GM12875 (cell line): ENCODE measurements at regions not wholly inside any gene's neighbourhood (a gene's known extent, or its start where the extent isn't known, plus 50 kb on each side); places are given as distances from the start of the nearest gene placed in this dataset.

Experiments used
- H3K4me3 ChIP-seq: one replicate; pipeline ENCODE4 v1.5.1; 2011; ENCODE audit warnings: low read depth, low read length, control low read depth
- TF ChIP-seq, protein P1 (sequence below): IDR thresholded peaks from 2 replicates; pipeline ENCODE4 v1.5.1; 2011; ENCODE audit warnings: low read depth, mild to moderate bottlenecking, control low read depth, inconsistent platforms, low read length, moderate library complexity, borderline replicate concordance; ENCODE audit not compliant: insufficient read depth

DNA sequence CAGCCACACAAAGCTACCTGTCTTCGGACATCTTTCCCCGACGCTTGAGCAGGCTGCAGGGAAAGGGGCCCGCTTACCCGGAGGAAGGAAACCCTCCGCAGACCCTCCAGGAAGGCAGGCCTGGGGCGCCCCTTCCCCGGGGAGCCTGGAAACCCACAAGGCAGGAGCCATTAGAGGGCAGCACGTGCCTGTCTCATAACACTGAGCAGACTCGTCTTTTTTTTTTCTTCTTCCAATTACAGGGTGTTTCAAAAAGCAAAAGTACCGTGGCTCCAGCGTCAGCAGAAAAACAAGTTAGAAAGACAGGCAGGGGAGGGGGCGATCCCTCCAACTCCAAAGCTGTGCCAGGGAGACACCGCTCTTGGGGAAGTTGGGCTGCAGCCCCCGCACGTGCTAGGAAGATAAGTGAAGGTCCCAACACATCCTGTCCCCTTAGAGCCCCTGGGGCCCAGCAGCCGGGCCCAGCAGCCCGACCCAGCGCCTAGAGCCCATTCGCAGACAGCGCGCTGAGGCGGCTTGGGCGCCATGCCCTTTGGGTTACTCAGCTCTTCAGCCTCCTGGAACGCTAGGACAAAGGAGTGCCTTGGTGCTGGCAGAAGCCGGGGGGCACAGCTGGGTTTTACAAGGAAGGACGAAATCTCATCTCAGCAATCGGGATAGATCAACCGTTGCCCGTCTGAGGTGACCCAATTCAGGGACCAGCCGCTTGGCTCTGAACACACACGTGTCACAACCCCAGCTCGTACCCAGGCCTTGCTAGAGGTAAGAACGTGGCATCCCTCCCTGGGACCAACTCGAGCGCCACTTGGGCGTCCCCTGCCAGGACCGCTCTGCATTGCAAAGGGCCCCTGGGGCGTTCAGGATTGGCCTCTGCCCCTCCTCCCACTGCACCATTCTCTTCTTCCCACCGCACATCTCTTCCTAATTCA lies 136.3 kb downstream of the LY86 start:
- H3K4me3 ChIP-seq, result no peak overlapping the region
- TF ChIP-seq, protein P1, sequence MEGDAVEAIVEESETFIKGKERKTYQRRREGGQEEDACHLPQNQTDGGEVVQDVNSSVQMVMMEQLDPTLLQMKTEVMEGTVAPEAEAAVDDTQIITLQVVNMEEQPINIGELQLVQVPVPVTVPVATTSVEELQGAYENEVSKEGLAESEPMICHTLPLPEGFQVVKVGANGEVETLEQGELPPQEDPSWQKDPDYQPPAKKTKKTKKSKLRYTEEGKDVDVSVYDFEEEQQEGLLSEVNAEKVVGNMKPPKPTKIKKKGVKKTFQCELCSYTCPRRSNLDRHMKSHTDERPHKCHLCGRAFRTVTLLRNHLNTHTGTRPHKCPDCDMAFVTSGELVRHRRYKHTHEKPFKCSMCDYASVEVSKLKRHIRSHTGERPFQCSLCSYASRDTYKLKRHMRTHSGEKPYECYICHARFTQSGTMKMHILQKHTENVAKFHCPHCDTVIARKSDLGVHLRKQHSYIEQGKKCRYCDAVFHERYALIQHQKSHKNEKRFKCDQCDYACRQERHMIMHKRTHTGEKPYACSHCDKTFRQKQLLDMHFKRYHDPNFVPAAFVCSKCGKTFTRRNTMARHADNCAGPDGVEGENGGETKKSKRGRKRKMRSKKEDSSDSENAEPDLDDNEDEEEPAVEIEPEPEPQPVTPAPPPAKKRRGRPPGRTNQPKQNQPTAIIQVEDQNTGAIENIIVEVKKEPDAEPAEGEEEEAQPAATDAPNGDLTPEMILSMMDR, result peak; percentile 56; the same call in 1 of the 2 replicates

DNA sequence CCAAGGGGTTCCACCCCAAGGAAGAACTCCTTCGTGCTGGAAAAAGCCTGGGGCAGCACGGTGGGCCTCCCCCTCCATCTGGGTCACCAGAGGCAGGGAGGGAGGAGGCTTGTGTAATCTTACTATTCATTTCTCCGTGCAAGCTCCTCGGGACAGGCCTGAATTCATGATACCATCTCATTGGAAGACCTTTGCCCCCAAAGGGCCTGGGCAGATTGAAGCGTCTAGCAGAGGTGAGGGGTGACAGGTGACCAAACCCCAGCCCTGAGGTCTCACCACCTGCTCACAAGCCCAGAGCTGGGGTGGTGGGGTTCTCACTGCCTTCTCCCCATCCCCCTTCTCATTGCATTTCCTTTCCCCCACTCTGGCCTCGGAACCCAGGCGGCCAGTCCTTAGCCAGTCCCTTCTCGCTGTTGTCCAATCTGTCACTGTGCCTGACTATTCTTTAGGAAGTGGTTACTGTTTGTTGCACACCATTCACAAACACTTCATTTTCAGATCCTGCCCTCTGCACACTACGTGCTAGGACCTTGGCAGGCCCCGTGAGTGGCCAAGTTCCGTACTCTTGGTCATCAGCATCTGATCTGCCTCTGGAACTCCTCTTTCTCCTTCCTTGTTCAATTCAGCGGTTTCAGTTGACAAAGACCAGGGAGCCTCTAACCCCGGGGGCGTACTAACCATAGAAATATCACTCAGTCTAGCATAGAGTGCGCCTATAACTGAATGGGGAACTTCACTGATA lies 137.1 kb downstream of the LY86 start:
- TF ChIP-seq, protein P1, result no peak
- no peak overlapping the region for H3K4me3 ChIP-seq

GRCh38 chr6:6728169-6728941 lies 139.8 kb downstream of the LY86 start:
- no peak overlapping the region for H3K4me3 ChIP-seq
- TF ChIP-seq, protein P1, result no peak

- TF ChIP-seq, protein P1, result no peak
- H3K4me3 ChIP-seq, result no peak overlapping the region
Observed at GRCh38 chr6:6729971-6730370, 141.5 kb downstream of the LY86 start.

- TF ChIP-seq, protein P1, result no peak
- no peak overlapping the region for H3K4me3 ChIP-seq
Observed at GRCh38 chr6:6730831-6731230, 142.3 kb downstream of the LY86 start.

- TF ChIP-seq, protein P1, result no peak
- no peak overlapping the region for H3K4me3 ChIP-seq
Observed at GRCh38 chr6:6734479-6735465, 146.3 kb downstream of the LY86 start.
